Stimulated activated CD8-positive, alpha-beta memory T cell treated with anti-CD3 and anti-CD28 coated beads, Interleukin-15, amount 100 ng/mL, for 4 hours (primary cell): ENCODE measurements at regions not wholly inside any gene's neighbourhood (a gene's known extent, or its start where the extent isn't known, plus 50 kb on each side); places are given as distances from the start of the nearest gene placed in this dataset.

Source experiments
- DNase-seq, 2 donors: peaks; one replicate each; pipeline ENCODE4 v3.0.0-alpha.2; 2020; ENCODE audit warnings: low read depth in 2 of 2

- DNase-seq, result no peak
Observed at GRCh38 chr10:131731780-131732630, 168.8 kb upstream of the PPP2R2D start.

- DNase-seq, result no peak
Observed at GRCh38 chr10:131732631-131733127, 168.1 kb upstream of the PPP2R2D start.

- no peak for DNase-seq
Observed at GRCh38 chr10:131733596-131733995, 167.2 kb upstream of the PPP2R2D start.

- DNase-seq, result no peak
Observed at GRCh38 chr10:131735577-131735976, 165.2 kb upstream of the PPP2R2D start.

GRCh38 chr10:131736321-131736980 is 164.4 kb upstream of the PPP2R2D start:
- no peak for DNase-seq

GRCh38 chr10:131737543-131738395 is 163.0 kb upstream of the PPP2R2D start:
- no peak for DNase-seq

- no peak for DNase-seq
Observed at GRCh38 chr10:131738396-131738735, 162.4 kb upstream of the PPP2R2D start.

- DNase-seq, result no peak
Observed at GRCh38 chr10:131739206-131739605, 161.6 kb upstream of the PPP2R2D start.

GRCh38 chr10:131742500-131742951 is 158.3 kb upstream of the PPP2R2D start:
- DNase-seq, result no peak

- no peak for DNase-seq
Observed at GRCh38 chr10:131743190-131744151, 157.3 kb upstream of the PPP2R2D start.

GRCh38 chr10:131744346-131744745 is 156.5 kb upstream of the PPP2R2D start:
- no peak for DNase-seq

- DNase-seq, result no peak
Observed at GRCh38 chr10:131745591-131745990, 155.2 kb upstream of the PPP2R2D start.

GRCh38 chr10:131746241-131746711 is 154.5 kb upstream of the PPP2R2D start:
- DNase-seq, result no peak

- no peak for DNase-seq
Observed at GRCh38 chr10:131746785-131747184, 154.0 kb upstream of the PPP2R2D start.

GRCh38 chr10:131747251-131747650 is 153.6 kb upstream of the PPP2R2D start:
- no peak for DNase-seq

- no peak for DNase-seq
Observed at GRCh38 chr10:131747791-131748190, 153.0 kb upstream of the PPP2R2D start.

GRCh38 chr10:131748191-131748590 is 152.6 kb upstream of the PPP2R2D start:
- no peak for DNase-seq

- no peak for DNase-seq
Observed at GRCh38 chr10:131748831-131749766, 151.7 kb upstream of the PPP2R2D start.

GRCh38 chr10:131749767-131750142 is 151.1 kb upstream of the PPP2R2D start:
- no peak for DNase-seq
